Esophagus squamous epithelium (tissue), 4 donors: ENCODE measurements at regions not wholly inside any gene's neighbourhood (a gene's known extent, or its start where the extent isn't known, plus 50 kb on each side); places are given as distances from the start of the nearest gene placed in this dataset.

Experiments used
- CTCF ChIP-seq, 6 experiments: fragments of 450-650 bp in 4 of 6; fragments of 200-600 bp in 2 of 6; sonication (generic) in 2 of 6; IDR thresholded peaks; one replicate each; pipeline ENCODE4 v1.5.1; 2016 to 2019; ENCODE audit warnings: antibody characterized with exemption in 6 of 6, mild to moderate bottlenecking in 4 of 6, moderate library complexity in 4 of 6
- POLR2A ChIP-seq, 4 donors: fragments of 450-650 bp; IDR thresholded peaks; one replicate each; pipeline ENCODE4 v1.6.1; 2017; ENCODE audit warnings: antibody characterized with exemption in 4 of 4, mild to moderate bottlenecking in 4 of 4, moderate library complexity in 3 of 4

GRCh38 chr5:67409126-67409777, 212.7 kb upstream of the CD180 start:
- TF ChIP-seq CTCF (IDR thresholded peaks at IDR 0.05): no peak
- no peak for TF ChIP-seq POLR2A (IDR thresholded peaks at IDR 0.05)
